Prostate gland (tissue), 2 donors: ENCODE measurements at regions not wholly inside any gene's neighbourhood (a gene's known extent, or its start where the extent isn't known, plus 50 kb on each side); places are given as distances from the start of the nearest gene placed in this dataset.

Experiments
- POLR2A ChIP-seq: fragments of 450-650 bp; IDR thresholded peaks from one replicate; pipeline ENCODE4 v1.6.1; 2016; ENCODE audit warnings: antibody characterized with exemption, mild to moderate bottlenecking
- TF ChIP-seq, protein P1 (sequence below), 4 experiments: fragments of 200-600 bp in 2 of 4; fragments of 450-650 bp in 2 of 4; sonication (generic) in 2 of 4; IDR thresholded peaks; 1 replicate in 3 of 4; 2 replicates in 1 of 4; pipeline ENCODE4 v1.5.1; 2016 to 2019; ENCODE audit warnings: antibody characterized with exemption in 4 of 4, mild to moderate bottlenecking in 2 of 4, moderate library complexity in 2 of 4

DNA sequence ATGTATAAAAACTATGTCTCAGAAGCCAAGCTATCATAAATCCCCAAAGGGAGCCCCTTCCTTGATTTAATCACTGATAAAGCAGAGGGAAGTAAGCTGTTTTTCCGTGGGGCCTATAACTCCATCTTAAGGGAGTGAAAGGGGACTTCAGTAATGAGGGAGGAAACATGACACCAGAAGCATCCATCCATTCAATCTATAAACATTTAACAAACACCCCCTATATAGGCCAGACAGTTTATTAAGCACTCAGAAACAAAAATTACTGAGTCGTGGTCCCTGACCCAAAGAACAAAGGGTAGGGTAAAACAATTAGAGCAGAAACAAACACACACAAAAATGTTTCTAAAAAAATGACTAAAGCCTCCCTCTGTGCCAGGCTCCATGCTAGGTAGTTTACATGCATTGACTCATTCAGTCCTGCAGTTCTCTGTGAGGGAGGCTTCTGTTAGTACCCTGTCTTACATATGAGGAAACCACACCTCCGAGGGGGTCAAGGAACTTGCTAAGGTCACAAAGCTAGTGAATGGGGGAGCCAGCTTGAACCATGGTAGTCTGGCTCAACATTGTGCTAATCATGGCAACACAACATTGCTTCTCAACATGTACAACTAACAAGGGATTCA is 472.1 kb downstream of the CDH2 start:
- TF ChIP-seq, protein P1, sequence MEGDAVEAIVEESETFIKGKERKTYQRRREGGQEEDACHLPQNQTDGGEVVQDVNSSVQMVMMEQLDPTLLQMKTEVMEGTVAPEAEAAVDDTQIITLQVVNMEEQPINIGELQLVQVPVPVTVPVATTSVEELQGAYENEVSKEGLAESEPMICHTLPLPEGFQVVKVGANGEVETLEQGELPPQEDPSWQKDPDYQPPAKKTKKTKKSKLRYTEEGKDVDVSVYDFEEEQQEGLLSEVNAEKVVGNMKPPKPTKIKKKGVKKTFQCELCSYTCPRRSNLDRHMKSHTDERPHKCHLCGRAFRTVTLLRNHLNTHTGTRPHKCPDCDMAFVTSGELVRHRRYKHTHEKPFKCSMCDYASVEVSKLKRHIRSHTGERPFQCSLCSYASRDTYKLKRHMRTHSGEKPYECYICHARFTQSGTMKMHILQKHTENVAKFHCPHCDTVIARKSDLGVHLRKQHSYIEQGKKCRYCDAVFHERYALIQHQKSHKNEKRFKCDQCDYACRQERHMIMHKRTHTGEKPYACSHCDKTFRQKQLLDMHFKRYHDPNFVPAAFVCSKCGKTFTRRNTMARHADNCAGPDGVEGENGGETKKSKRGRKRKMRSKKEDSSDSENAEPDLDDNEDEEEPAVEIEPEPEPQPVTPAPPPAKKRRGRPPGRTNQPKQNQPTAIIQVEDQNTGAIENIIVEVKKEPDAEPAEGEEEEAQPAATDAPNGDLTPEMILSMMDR (IDR thresholded peaks at IDR 0.05): no peak
- TF ChIP-seq POLR2A: no peak
